ENCODE measurements at regions not wholly inside any gene's neighbourhood (a gene's known extent, or its start where the extent isn't known, plus 50 kb on each side); places are given as distances from the start of the nearest gene placed in this dataset.

DNA sequence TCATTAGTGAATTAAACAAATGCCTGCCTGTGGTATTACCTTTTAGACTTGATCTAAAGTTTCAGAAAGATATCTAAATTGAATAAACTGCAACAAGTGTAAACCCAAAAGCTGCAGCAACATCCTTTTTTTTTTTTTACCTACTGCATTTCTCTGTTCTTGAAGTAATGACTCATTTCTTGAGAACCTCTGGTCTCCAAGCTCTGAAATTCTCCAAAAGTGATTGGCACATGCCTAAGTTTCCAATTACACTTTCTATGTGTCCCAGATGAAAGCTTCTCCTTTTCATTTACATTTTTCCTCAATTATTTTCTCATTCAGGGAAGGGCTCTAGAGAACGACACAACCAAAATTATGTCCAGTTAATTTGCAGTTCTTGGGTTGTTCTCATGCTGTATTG, 435.2 kb upstream of the DCN start:
- H3K79me2 ChIP-seq (ENCODE audit: insufficient read depth, low read length), result no peaks in the 10 kb centered on the region
- H3K36me3 ChIP-seq (ENCODE audit: low read length), result no peaks in the 10 kb centered on the region
- H2AFZ ChIP-seq (ENCODE audit: low read depth, low read length, severe bottlenecking), result no peak overlapping the region
- H3K9me2 ChIP-seq (replicated peaks; ENCODE audit: insufficient read depth, low read length), result no peaks in the 10 kb centered on the region
- H3F3A ChIP-seq (ENCODE audit: insufficient read depth), result no peaks in the 10 kb centered on the region
- H3K4me3 ChIP-seq (ENCODE audit: insufficient read depth, low read length, poor library complexity, severe bottlenecking), result no peak overlapping the region
- no peaks in the 10 kb centered on the region for H4K20me1 ChIP-seq (ENCODE audit: low read depth, low read length)
- no peak for TF ChIP-seq EZH2phosphoT487 (conservative IDR thresholded peaks at IDR 0.05; ENCODE audit: low read length)
- TF ChIP-seq, protein P1, sequence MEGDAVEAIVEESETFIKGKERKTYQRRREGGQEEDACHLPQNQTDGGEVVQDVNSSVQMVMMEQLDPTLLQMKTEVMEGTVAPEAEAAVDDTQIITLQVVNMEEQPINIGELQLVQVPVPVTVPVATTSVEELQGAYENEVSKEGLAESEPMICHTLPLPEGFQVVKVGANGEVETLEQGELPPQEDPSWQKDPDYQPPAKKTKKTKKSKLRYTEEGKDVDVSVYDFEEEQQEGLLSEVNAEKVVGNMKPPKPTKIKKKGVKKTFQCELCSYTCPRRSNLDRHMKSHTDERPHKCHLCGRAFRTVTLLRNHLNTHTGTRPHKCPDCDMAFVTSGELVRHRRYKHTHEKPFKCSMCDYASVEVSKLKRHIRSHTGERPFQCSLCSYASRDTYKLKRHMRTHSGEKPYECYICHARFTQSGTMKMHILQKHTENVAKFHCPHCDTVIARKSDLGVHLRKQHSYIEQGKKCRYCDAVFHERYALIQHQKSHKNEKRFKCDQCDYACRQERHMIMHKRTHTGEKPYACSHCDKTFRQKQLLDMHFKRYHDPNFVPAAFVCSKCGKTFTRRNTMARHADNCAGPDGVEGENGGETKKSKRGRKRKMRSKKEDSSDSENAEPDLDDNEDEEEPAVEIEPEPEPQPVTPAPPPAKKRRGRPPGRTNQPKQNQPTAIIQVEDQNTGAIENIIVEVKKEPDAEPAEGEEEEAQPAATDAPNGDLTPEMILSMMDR (IDR thresholded peaks at IDR 0.05; ENCODE audit: insufficient read depth, low read length, poor library complexity, severe bottlenecking), result no peak
- no peaks in the 10 kb centered on the region for H3K9me3 ChIP-seq (ENCODE audit: insufficient read depth, low read length)
- H3K27ac ChIP-seq (ENCODE audit: low read depth, low read length), result no peak overlapping the region
- H3K4me2 ChIP-seq (ENCODE audit: low read depth, low read length, poor library complexity, severe bottlenecking), result no peak overlapping the region
- no peaks in the 10 kb centered on the region for H3K27me3 ChIP-seq (ENCODE audit: low read length)
- H3K9ac ChIP-seq (ENCODE audit: low read length), result no peak overlapping the region

- Histone ChIP-seq H3K36me3 (ENCODE audit: low read length) (no peaks in the 10 kb centered on the region), H3K9me3 (ENCODE audit: insufficient read depth, low read length) (no peaks in the 10 kb centered on the region), H4K20me1 (ENCODE audit: low read depth, low read length) (no peaks in the 10 kb centered on the region), H3K9me2 (replicated peaks; ENCODE audit: insufficient read depth, low read length) (no peaks in the 10 kb centered on the region), H3K27ac (ENCODE audit: low read depth, low read length) (no peak overlapping the region), H3K4me3 (ENCODE audit: insufficient read depth, low read length, poor library complexity, severe bottlenecking) (no peak overlapping the region), H3K27me3 (ENCODE audit: low read length) (no peaks in the 10 kb centered on the region), H2AFZ (ENCODE audit: low read depth, low read length, severe bottlenecking) (no peak overlapping the region), H3K79me2 (ENCODE audit: insufficient read depth, low read length) (no peaks in the 10 kb centered on the region), H3F3A (ENCODE audit: insufficient read depth) (no peaks in the 10 kb centered on the region), H3K9ac (ENCODE audit: low read length) (no peak overlapping the region), H3K4me2 (ENCODE audit: low read depth, low read length, poor library complexity, severe bottlenecking) (no peak overlapping the region)
- no peak for TF ChIP-seq EZH2phosphoT487 (conservative IDR thresholded peaks at IDR 0.05; ENCODE audit: low read length)
- TF ChIP-seq, protein P1 (IDR thresholded peaks at IDR 0.05; ENCODE audit: insufficient read depth, low read length, poor library complexity, severe bottlenecking), result no peak
These were observed 433.8 kb upstream of the DCN start for GRCh38 chr12:91616416-91616815.

DNA sequence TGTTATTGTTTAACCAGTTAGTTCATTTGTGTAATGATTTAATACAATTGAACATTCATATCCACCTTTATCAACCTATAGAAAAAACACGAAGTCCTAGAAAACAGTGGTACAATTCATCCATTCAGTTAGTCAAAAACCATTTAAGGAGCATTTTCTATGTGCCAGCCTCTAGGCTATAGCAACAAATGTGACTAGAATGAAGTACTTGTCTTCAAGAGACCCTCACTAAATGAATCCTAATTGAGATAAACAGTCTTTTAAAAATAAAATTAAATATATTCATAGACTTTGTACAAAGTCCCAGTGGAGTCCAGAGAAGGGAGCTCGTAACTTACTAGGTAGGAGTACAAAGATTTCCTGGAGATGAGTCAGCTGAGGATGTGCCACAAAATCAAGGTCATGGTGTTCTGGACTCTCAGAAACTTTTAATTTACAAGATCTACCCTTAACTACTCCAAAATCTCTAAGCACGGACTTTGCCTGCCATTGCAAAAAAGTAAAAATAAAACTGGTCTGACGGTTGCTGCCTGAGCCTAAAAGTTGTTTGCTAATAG, 430.7 kb upstream of the DCN start:
- Histone ChIP-seq H3K4me2 (ENCODE audit: low read depth, low read length, poor library complexity, severe bottlenecking) (no peak overlapping the region), H3K9ac (ENCODE audit: low read length) (no peak overlapping the region), H3K36me3 (ENCODE audit: low read length) (no peaks in the 10 kb centered on the region), H3K79me2 (ENCODE audit: insufficient read depth, low read length) (no peaks in the 10 kb centered on the region), H3F3A (ENCODE audit: insufficient read depth) (no peaks in the 10 kb centered on the region), H3K4me3 (ENCODE audit: insufficient read depth, low read length, poor library complexity, severe bottlenecking) (no peak overlapping the region), H2AFZ (ENCODE audit: low read depth, low read length, severe bottlenecking) (no peak overlapping the region), H3K9me2 (replicated peaks; ENCODE audit: insufficient read depth, low read length) (no peaks in the 10 kb centered on the region), H3K27ac (ENCODE audit: low read depth, low read length) (no peak overlapping the region), H3K27me3 (ENCODE audit: low read length) (no peaks in the 10 kb centered on the region), H3K9me3 (ENCODE audit: insufficient read depth, low read length) (no peaks in the 10 kb centered on the region), H4K20me1 (ENCODE audit: low read depth, low read length) (no peaks in the 10 kb centered on the region)
- TF ChIP-seq, protein P1 (IDR thresholded peaks at IDR 0.05; ENCODE audit: insufficient read depth, low read length, poor library complexity, severe bottlenecking), result no peak
- TF ChIP-seq EZH2phosphoT487 (conservative IDR thresholded peaks at IDR 0.05; ENCODE audit: low read length), result no peak

Data from SU-DHL-6 (cell line).